HepG2 (cell line): ENCODE measurements at regions not wholly inside any gene's neighbourhood (a gene's known extent, or its start where the extent isn't known, plus 50 kb on each side); places are given as distances from the start of the nearest gene placed in this dataset.

ENCODE experiments used
- ARID2 ChIP-seq: sonication (generic); formaldehyde crosslinking; IDR thresholded peaks from 2 replicates; pipeline ENCODE4 v1.8.1; 2022; ENCODE audit warnings: mild to moderate bottlenecking, missing genetic modification reagents, borderline replicate concordance
- BCL6 ChIP-seq: IDR thresholded peaks from 2 replicates; pipeline ENCODE4 v1.6.1; 2016; ENCODE audit warnings: missing genetic modification reagents, missing compliant biosample characterization
- GTF3A ChIP-seq: sonication (generic); formaldehyde crosslinking; conservative IDR thresholded peaks from 2 replicates; pipeline ENCODE4 v1.4.0; 2020; ENCODE audit warnings: mild to moderate bottlenecking, missing genetic modification reagents
- IKZF4 ChIP-seq: sonication (generic); formaldehyde crosslinking; IDR thresholded peaks from 2 replicates; pipeline ENCODE4 v1.5.1; 2020; ENCODE audit warnings: borderline replicate concordance, mild to moderate bottlenecking, low read depth, missing genetic modification reagents; ENCODE audit errors: not compliant biosample characterization
- MAFK ChIP-seq, 2 experiments: IDR thresholded peaks in 1 of 2; conservative IDR thresholded peaks in 1 of 2; 2 replicates each; pipeline ENCODE4 v1.6.1; 2011; ENCODE audit warnings: improper control_type of control experiment in 2 of 2, low read length in 2 of 2
- NR2F1 ChIP-seq, 2 experiments: fragments of 450-650 bp in 1 of 2; formaldehyde crosslinking in 1 of 2; IDR thresholded peaks; 2 replicates each; pipeline versions ENCODE4 v1.5.0 to v1.6.1; 2016 to 2020; ENCODE audit warnings: mild to moderate bottlenecking in 1 of 2, missing compliant biosample characterization in 1 of 2, missing genetic modification reagents in 1 of 2, moderate library complexity in 1 of 2
- ZBTB21 ChIP-seq: sonication (generic); formaldehyde crosslinking; IDR thresholded peaks from 2 replicates; pipeline ENCODE4 v1.4.0; 2020; ENCODE audit warnings: missing genetic modification reagents
- ZFP36L2 ChIP-seq: sonication (generic); formaldehyde crosslinking; IDR thresholded peaks from 2 replicates; pipeline ENCODE4 v1.4.0; 2020; ENCODE audit warnings: missing genetic modification reagents
- ZFY ChIP-seq: sonication (generic); formaldehyde crosslinking; IDR thresholded peaks from 2 replicates; pipeline ENCODE4 v1.4.0; 2020; ENCODE audit warnings: missing genetic modification reagents
- ZNF564 ChIP-seq: sonication (generic); formaldehyde crosslinking; IDR thresholded peaks from 2 replicates; pipeline ENCODE4 v1.8.1; 2023; ENCODE audit warnings: mild to moderate bottlenecking, missing genetic modification reagents
- ZNF709 ChIP-seq: sonication (generic); formaldehyde crosslinking; IDR thresholded peaks from 2 replicates; pipeline ENCODE4 v1.5.0; 2020; ENCODE audit warnings: mild to moderate bottlenecking, missing genetic modification reagents
- ZNF883 ChIP-seq: sonication (generic); formaldehyde crosslinking; IDR thresholded peaks from 2 replicates; pipeline ENCODE4 v1.5.1; 2020; ENCODE audit warnings: mild to moderate bottlenecking, missing genetic modification reagents; ENCODE audit errors: not compliant biosample characterization
- TF ChIP-seq, protein P1 (sequence below): sonication (generic); formaldehyde crosslinking; IDR thresholded peaks from 2 replicates; pipeline ENCODE4 v1.4.0; 2020; ENCODE audit warnings: missing genetic modification reagents, borderline replicate concordance
- TF ChIP-seq, protein P2 (sequence below): IDR thresholded peaks from 2 replicates; pipeline ENCODE4 v1.6.1; 2016; ENCODE audit warnings: mild to moderate bottlenecking, missing biosample characterization, missing genetic modification reagents
- TF ChIP-seq, protein P3 (sequence below): sonication (generic); formaldehyde crosslinking; IDR thresholded peaks from 2 replicates; pipeline ENCODE4 v1.9.0; 2022; ENCODE audit warnings: low read depth, missing genetic modification reagents
- TF ChIP-seq, protein P4 (sequence below): IDR thresholded peaks from 2 replicates; pipeline ENCODE4 v1.6.1; 2018; ENCODE audit warnings: missing genetic modification reagents, mild to moderate bottlenecking, missing compliant biosample characterization

DNA sequence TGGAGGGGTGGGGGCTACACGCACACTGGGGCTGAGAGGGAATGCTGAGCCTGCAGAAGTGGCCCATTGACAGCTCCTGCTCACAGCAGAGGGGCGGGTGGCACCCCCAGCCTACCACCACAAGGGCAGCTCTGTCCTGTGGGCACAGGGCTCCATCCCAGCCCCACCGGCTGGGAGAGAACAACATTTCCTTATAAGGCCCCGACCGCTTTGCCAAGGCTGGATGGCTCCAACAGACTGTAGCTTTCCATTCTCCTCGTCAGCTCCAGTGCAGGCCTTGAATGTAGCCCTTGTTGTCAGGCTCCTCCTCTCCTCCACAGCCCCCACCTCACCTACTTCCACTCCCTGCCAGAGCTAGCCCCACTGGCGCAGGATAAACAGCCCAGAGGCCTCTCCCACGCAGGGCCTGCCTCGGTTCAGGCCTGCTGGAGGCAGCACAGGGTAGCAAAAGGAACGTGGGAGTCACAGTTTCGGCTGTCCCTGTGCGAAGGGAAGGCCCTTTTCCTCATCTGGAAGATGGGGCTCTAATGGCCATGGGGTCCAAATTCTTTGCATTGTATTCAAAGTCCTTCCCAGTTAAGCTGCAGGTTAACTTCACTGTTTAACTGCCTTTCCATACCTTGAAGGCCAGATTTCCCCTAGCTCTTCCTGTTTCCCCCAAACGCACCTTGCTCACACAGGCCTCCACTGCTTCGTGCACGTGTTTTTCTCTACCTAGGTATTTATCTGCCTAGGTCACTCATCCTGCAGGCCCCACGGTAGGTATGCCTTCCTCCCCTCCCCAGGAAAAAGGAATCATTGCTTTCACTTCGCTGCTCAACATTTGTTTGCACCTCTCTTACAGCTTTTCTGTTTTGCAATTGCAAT is 101.6 kb upstream of the LPP start (continued):
- TF ChIP-seq, protein P1, sequence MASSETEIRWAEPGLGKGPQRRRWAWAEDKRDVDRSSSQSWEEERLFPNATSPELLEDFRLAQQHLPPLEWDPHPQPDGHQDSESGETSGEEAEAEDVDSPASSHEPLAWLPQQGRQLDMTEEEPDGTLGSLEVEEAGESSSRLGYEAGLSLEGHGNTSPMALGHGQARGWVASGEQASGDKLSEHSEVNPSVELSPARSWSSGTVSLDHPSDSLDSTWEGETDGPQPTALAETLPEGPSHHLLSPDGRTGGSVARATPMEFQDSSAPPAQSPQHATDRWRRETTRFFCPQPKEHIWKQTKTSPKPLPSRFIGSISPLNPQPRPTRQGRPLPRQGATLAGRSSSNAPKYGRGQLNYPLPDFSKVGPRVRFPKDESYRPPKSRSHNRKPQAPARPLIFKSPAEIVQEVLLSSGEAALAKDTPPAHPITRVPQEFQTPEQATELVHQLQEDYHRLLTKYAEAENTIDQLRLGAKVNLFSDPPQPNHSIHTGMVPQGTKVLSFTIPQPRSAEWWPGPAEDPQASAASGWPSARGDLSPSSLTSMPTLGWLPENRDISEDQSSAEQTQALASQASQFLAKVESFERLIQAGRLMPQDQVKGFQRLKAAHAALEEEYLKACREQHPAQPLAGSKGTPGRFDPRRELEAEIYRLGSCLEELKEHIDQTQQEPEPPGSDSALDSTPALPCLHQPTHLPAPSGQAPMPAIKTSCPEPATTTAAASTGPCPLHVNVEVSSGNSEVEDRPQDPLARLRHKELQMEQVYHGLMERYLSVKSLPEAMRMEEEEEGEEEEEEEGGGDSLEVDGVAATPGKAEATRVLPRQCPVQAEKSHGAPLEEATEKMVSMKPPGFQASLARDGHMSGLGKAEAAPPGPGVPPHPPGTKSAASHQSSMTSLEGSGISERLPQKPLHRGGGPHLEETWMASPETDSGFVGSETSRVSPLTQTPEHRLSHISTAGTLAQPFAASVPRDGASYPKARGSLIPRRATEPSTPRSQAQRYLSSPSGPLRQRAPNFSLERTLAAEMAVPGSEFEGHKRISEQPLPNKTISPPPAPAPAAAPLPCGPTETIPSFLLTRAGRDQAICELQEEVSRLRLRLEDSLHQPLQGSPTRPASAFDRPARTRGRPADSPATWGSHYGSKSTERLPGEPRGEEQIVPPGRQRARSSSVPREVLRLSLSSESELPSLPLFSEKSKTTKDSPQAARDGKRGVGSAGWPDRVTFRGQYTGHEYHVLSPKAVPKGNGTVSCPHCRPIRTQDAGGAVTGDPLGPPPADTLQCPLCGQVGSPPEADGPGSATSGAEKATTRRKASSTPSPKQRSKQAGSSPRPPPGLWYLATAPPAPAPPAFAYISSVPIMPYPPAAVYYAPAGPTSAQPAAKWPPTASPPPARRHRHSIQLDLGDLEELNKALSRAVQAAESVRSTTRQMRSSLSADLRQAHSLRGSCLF (CRISPR knock-in tag): no peak
- TF ChIP-seq ZFP36L2 (CRISPR knock-in tag) (no peak), ZFY (CRISPR knock-in tag) (peak; percentile 89), ZNF564 (CRISPR knock-in tag) (no peak), NR2F1 (CRISPR knock-in tag; IDR thresholded peaks at IDR 0.05) (no peak), ZNF709 (CRISPR knock-in tag) (no peak), IKZF4 (CRISPR knock-in tag) (no peak), GTF3A (CRISPR knock-in tag) (no peak), ZBTB21 (CRISPR knock-in tag) (0 out of 2 replicates have a peak, but pooled peaks have one; percentile 36), MAFK (conservative IDR thresholded peaks at IDR 0.05 in 1 of 2, IDR thresholded peaks at IDR 0.05 in 1 of 2; ENCODE audit: low read length in 2 of 2) (no peak), ZNF883 (CRISPR knock-in tag) (peak; percentile 45), BCL6 (CRISPR knock-in tag) (peak; percentile 69), ARID2 (CRISPR knock-in tag) (peak; percentile 77; the same call in 1 of the 2 replicates)
- TF ChIP-seq, protein P2, sequence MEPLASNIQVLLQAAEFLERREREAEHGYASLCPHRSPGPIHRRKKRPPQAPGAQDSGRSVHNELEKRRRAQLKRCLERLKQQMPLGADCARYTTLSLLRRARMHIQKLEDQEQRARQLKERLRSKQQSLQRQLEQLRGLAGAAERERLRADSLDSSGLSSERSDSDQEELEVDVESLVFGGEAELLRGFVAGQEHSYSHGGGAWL (CRISPR knock-in tag): no peak
- TF ChIP-seq, protein P3, sequence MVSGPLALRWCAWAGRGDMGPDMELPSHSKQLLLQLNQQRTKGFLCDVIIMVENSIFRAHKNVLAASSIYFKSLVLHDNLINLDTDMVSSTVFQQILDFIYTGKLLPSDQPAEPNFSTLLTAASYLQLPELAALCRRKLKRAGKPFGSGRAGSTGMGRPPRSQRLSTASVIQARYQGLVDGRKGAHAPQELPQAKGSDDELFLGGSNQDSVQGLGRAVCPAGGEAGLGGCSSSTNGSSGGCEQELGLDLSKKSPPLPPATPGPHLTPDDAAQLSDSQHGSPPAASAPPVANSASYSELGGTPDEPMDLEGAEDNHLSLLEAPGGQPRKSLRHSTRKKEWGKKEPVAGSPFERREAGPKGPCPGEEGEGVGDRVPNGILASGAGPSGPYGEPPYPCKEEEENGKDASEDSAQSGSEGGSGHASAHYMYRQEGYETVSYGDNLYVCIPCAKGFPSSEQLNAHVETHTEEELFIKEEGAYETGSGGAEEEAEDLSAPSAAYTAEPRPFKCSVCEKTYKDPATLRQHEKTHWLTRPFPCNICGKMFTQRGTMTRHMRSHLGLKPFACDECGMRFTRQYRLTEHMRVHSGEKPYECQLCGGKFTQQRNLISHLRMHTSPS (CRISPR knock-in tag): peak; percentile 67; the same call in 1 of the 2 replicates
- TF ChIP-seq, protein P4, sequence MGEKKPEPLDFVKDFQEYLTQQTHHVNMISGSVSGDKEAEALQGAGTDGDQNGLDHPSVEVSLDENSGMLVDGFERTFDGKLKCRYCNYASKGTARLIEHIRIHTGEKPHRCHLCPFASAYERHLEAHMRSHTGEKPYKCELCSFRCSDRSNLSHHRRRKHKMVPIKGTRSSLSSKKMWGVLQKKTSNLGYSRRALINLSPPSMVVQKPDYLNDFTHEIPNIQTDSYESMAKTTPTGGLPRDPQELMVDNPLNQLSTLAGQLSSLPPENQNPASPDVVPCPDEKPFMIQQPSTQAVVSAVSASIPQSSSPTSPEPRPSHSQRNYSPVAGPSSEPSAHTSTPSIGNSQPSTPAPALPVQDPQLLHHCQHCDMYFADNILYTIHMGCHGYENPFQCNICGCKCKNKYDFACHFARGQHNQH: peak; percentile 79; the same call in 1 of the 2 replicates
